HG02981 (cell line): ENCODE measurements at regions not wholly inside any gene's neighbourhood (a gene's known extent, or its start where the extent isn't known, plus 50 kb on each side); places are given as distances from the start of the nearest gene placed in this dataset.
"Not testable (repeated sequence)": the region's sequence is repeated elsewhere in the genome, so short reads cannot be mapped to it uniquely, and the experiment has no call there.

Source experiments
- ATAC-seq: cut with Tn5 transposase; IDR thresholded peaks from one replicate; pipeline ENCODE4 v1.9.1; 2021; ENCODE audit warnings: mild to moderate bottlenecking, moderate library complexity; ENCODE audit not compliant: unreplicated experiment

- no peak for ATAC-seq
Observed at GRCh38 chr9:81371824-81372223, 317.5 kb downstream of the TLE1 start.

GRCh38 chr9:81370650-81371049, 318.7 kb downstream of the TLE1 start:
- no peak for ATAC-seq

GRCh38 chr9:81370096-81370495, 319.3 kb downstream of the TLE1 start:
- ATAC-seq: no peak

- ATAC-seq: no peak
Observed at GRCh38 chr9:81369121-81369520, 320.2 kb downstream of the TLE1 start.

GRCh38 chr9:81363916-81364480, 325.3 kb downstream of the TLE1 start:
- no peak for ATAC-seq

GRCh38 chr9:81361296-81361695, 328.1 kb downstream of the TLE1 start:
- no peak for ATAC-seq

- no peak for ATAC-seq
Observed at GRCh38 chr9:81351166-81351565, 338.2 kb downstream of the TLE1 start.

- no peak for ATAC-seq
Observed at GRCh38 chr9:81344366-81344765, 345.0 kb downstream of the TLE1 start.

GRCh38 chr9:81335879-81336421, 353.4 kb downstream of the TLE1 start:
- ATAC-seq: no peak

- ATAC-seq: no peak
Observed at GRCh38 chr9:81321551-81321950, 367.8 kb downstream of the TLE1 start.

GRCh38 chr9:81320909-81321482, 368.4 kb downstream of the TLE1 start:
- no peak for ATAC-seq

- no peak for ATAC-seq
Observed at GRCh38 chr9:81318571-81318970, 370.8 kb downstream of the TLE1 start.

- ATAC-seq: no peak
Observed at GRCh38 chr9:81317939-81318338, 371.4 kb downstream of the TLE1 start.

- no peak for ATAC-seq
Observed at GRCh38 chr9:81317223-81317622, 372.1 kb downstream of the TLE1 start.

GRCh38 chr9:81314490-81314889, 374.9 kb downstream of the TLE1 start:
- ATAC-seq: no peak

- no peak for ATAC-seq
Observed at GRCh38 chr9:81313877-81314276, 375.5 kb downstream of the TLE1 start.

GRCh38 chr9:81312346-81312745, 377.0 kb downstream of the TLE1 start:
- ATAC-seq: no peak

- no peak for ATAC-seq
Observed at GRCh38 chr9:81308404-81308803, 380.9 kb downstream of the TLE1 start.

GRCh38 chr9:81307791-81308190, 381.6 kb downstream of the TLE1 start:
- not testable (repeated sequence) for ATAC-seq

- no peak for ATAC-seq
Observed at GRCh38 chr9:81305561-81306182, 383.7 kb downstream of the TLE1 start.

GRCh38 chr9:81303658-81304057, 385.7 kb downstream of the TLE1 start:
- no peak for ATAC-seq

GRCh38 chr9:81293651-81294050, 395.7 kb downstream of the TLE1 start:
- no peak for ATAC-seq
